ENCODE measurements at regions not wholly inside any gene's neighbourhood (a gene's known extent, or its start where the extent isn't known, plus 50 kb on each side); places are given as distances from the start of the nearest gene placed in this dataset.

- Histone ChIP-seq H3K79me2 (ENCODE audit: control insufficient read depth, insufficient read depth, low read length) (no peaks in the 10 kb centered on the region), H3K36me3 (ENCODE audit: control insufficient read depth in 2 of 2, extremely low read depth in 1 of 2, insufficient read depth in 2 of 2, low read length in 2 of 2) (no peaks in the 10 kb centered on the region), H3K4me3 (ENCODE audit: control insufficient read depth in 2 of 3, extremely low read depth in 1 of 3, insufficient read depth in 2 of 3, low read depth in 1 of 3, low read length in 3 of 3) (no peak overlapping the region), H3K9ac (ENCODE audit: control insufficient read depth, extremely low read depth, insufficient read depth, low read length) (no peak overlapping the region), H3K4me2 (ENCODE audit: control insufficient read depth, extremely low read depth, insufficient read depth, low read depth, low read length) (no peak overlapping the region), H3K9me1 (ENCODE audit: control insufficient read depth, extremely low read depth, insufficient read depth, low read length) (no peaks in the 10 kb centered on the region), H2AFZ (ENCODE audit: control insufficient read depth, low read length) (no peak overlapping the region), H3K27ac (ENCODE audit: control insufficient read depth, insufficient read depth, low read length) (no peak overlapping the region), H4K20me1 (ENCODE audit: control insufficient read depth, extremely low read depth, insufficient read depth, low read length) (no peaks in the 10 kb centered on the region), H3K27me3 (ENCODE audit: control insufficient read depth, extremely low read depth, insufficient read depth, low read length) (no peaks in the 10 kb centered on the region), H3K4me1 (ENCODE audit: control insufficient read depth, extremely low read depth, insufficient read depth, low read length) (no peaks in the 10 kb centered on the region), H3K9me3 (ENCODE audit: control insufficient read depth, low read depth, low read length) (no peaks in the 10 kb centered on the region)
- dilution Hi-C loops (cut with MboI; ENCODE audit: extremely low pct_ligation_motif_present, low sequenced_read_pairs): no loop called here
- no peak for DNase-seq (ENCODE audit: low read depth, low spot score)
- FAIRE-seq: no peak
- no peak for TF ChIP-seq CTCF (optimal IDR thresholded peaks at IDR 0.05 in 1 of 3, IDR thresholded peaks at IDR 0.05 in 1 of 3, conservative IDR thresholded peaks at IDR 0.05 in 1 of 3; ENCODE audit: extremely low read depth in 1 of 3, insufficient read depth in 2 of 3, low read length in 3 of 3)
- no peak for TF ChIP-seq EZH2 (IDR thresholded peaks at IDR 0.05; ENCODE audit: low read length)
Observed at GRCh38 chr12:84165998-84166571, 746.5 kb downstream of the SLC6A15 start.

GRCh38 chr12:84161296-84161695 is 751.3 kb downstream of the SLC6A15 start:
- Histone ChIP-seq H3K27ac (ENCODE audit: control insufficient read depth, insufficient read depth, low read length) (no peak overlapping the region), H3K9me3 (ENCODE audit: control insufficient read depth, low read depth, low read length) (no peaks in the 10 kb centered on the region), H3K36me3 (ENCODE audit: control insufficient read depth in 2 of 2, extremely low read depth in 1 of 2, insufficient read depth in 2 of 2, low read length in 2 of 2) (no peaks in the 10 kb centered on the region), H3K9me1 (ENCODE audit: control insufficient read depth, extremely low read depth, insufficient read depth, low read length) (no peaks in the 10 kb centered on the region), H3K4me1 (ENCODE audit: control insufficient read depth, extremely low read depth, insufficient read depth, low read length) (no peaks in the 10 kb centered on the region), H3K4me3 (ENCODE audit: control insufficient read depth in 2 of 3, extremely low read depth in 1 of 3, insufficient read depth in 2 of 3, low read depth in 1 of 3, low read length in 3 of 3) (no peak overlapping the region), H3K4me2 (ENCODE audit: control insufficient read depth, extremely low read depth, insufficient read depth, low read depth, low read length) (no peak overlapping the region), H3K9ac (ENCODE audit: control insufficient read depth, extremely low read depth, insufficient read depth, low read length) (no peak overlapping the region), H3K27me3 (ENCODE audit: control insufficient read depth, extremely low read depth, insufficient read depth, low read length) (no peaks in the 10 kb centered on the region), H2AFZ (ENCODE audit: control insufficient read depth, low read length) (no peak overlapping the region), H4K20me1 (ENCODE audit: control insufficient read depth, extremely low read depth, insufficient read depth, low read length) (no peaks in the 10 kb centered on the region), H3K79me2 (ENCODE audit: control insufficient read depth, insufficient read depth, low read length) (no peaks in the 10 kb centered on the region)
- no peak for TF ChIP-seq EZH2 (IDR thresholded peaks at IDR 0.05; ENCODE audit: low read length)
- no peak for TF ChIP-seq CTCF (optimal IDR thresholded peaks at IDR 0.05 in 1 of 3, IDR thresholded peaks at IDR 0.05 in 1 of 3, conservative IDR thresholded peaks at IDR 0.05 in 1 of 3; ENCODE audit: extremely low read depth in 1 of 3, insufficient read depth in 2 of 3, low read length in 3 of 3)
- FAIRE-seq: no peak
- dilution Hi-C loops (cut with MboI; ENCODE audit: extremely low pct_ligation_motif_present, low sequenced_read_pairs): no loop called here
- no peak for DNase-seq (ENCODE audit: low read depth, low spot score)

Measured in keratinocyte (primary cell).